K562 (cell line): ENCODE measurements at regions not wholly inside any gene's neighbourhood (a gene's known extent, or its start where the extent isn't known, plus 50 kb on each side); places are given as distances from the start of the nearest gene placed in this dataset.
A peak's percentile ranks its signal among the peaks of the same experiment; 100 is the strongest.

Experiments
- ATAC-seq: fragments of 200-7000 bp; cut with Tn5 transposase; 3 replicates; pipeline ENCODE4 v1.9.1; 2020; ENCODE audit warnings: moderate library complexity
- BruUV-seq: library from RNA; stranded (reverse); fragments of 400-500 nt; replicated peaks from 2 replicates; lab custom pipeline; 2021; lab: Mats Ljungman, UMichigan
- CTCF ChIA-PET: fragments of 300-600 bp; formaldehyde crosslinking; extraction: SDS; loops from one replicate; lab custom pipeline; 2021; ENCODE audit warnings: low intra/inter-chr PET ratio; lab: Yijun Ruan, JAX
- POLR2A ChIA-PET: fragments of 300-600, 350-650 bp; sonication (Branson Sonifier 250); formaldehyde crosslinking; extraction: SDS; loops from one replicate; lab custom pipeline; 2021; ENCODE audit warnings: antibody characterized with exemption, inconsistent platforms; lab: Yijun Ruan, JAX
- DNase-seq, 4 experiments: peaks; one replicate each; pipeline versions ENCODE4 v3.0.0 to v3.0.0-alpha.2; 2011 to 2018; ENCODE audit warnings: low spot score in 3 of 4, mixed read lengths in 3 of 4; ENCODE audit errors: extremely low read depth in 1 of 4
- FAIRE-seq: peaks from 2 replicates; lab custom pipeline; 2011; peaks lifted over from hg19 to GRCh38; lab: Jason Lieb, UNC
- H2AFZ ChIP-seq: 2 replicates; pipeline ENCODE4 v1.6.0; 2011; ENCODE audit warnings: low read depth, low read length, control low read depth, inconsistent platforms
- H3K27ac ChIP-seq: fragments of 200-600 bp; 3 replicates; pipeline ENCODE4 v1.8.0; 2011; ENCODE audit warnings: low read depth, mild to moderate bottlenecking, control low read depth, inconsistent platforms, low read length, moderate library complexity, mixed read lengths; ENCODE audit errors: extremely low read depth
- H3K27me3 ChIP-seq, 2 experiments: fragments of 300-600 bp in 1 of 2; 2 replicates in 1 of 2; 3 replicates in 1 of 2; pipeline versions ENCODE4 v1.6.0 to v1.8.0; 2011; ENCODE audit warnings: inconsistent platforms in 2 of 2, low read length in 2 of 2, mild to moderate bottlenecking in 1 of 2, mixed read lengths in 1 of 2, moderate library complexity in 1 of 2; ENCODE audit not compliant: control insufficient read depth in 2 of 2, insufficient read depth in 2 of 2
- H3K36me3 ChIP-seq: fragments of 300-600 bp; 3 replicates; pipeline ENCODE4 v1.8.0; 2011; ENCODE audit warnings: mild to moderate bottlenecking, low read length, inconsistent platforms; ENCODE audit not compliant: control insufficient read depth, insufficient read depth
- H3K4me1 ChIP-seq, 2 experiments: fragments of 200-600 bp in 1 of 2; replicated peaks in 1 of 2; 2 replicates in 1 of 2; 3 replicates in 1 of 2; pipeline versions ENCODE4 v1.5.1 to v1.8.0; 2011; ENCODE audit warnings: inconsistent platforms in 2 of 2, low read length in 2 of 2, mild to moderate bottlenecking in 1 of 2, mixed read lengths in 1 of 2, moderate library complexity in 1 of 2; ENCODE audit not compliant: control insufficient read depth in 2 of 2, insufficient read depth in 2 of 2
- H3K4me2 ChIP-seq: 2 replicates; pipeline ENCODE4 v1.6.1; 2011; ENCODE audit warnings: low read length, control low read depth, inconsistent platforms, mixed read lengths; ENCODE audit not compliant: insufficient read depth
- H3K4me3 ChIP-seq: fragments of 200-600 bp; sonication (generic), shearing (Covaris generic); 2 replicates; pipeline ENCODE4 v1.5.1; 2016; ENCODE audit warnings: control low read depth, inconsistent platforms
- H3K79me2 ChIP-seq: fragments of 200-600 bp; 3 replicates; pipeline ENCODE4 v1.8.0; 2011; ENCODE audit warnings: low read length, inconsistent platforms; ENCODE audit not compliant: control insufficient read depth, insufficient read depth
- H3K9ac ChIP-seq, 2 experiments: 2 replicates each; pipeline versions ENCODE4 v1.6.0 to v1.6.1; 2011; ENCODE audit warnings: low read depth in 2 of 2, low read length in 2 of 2, control low read depth in 1 of 2, inconsistent platforms in 1 of 2, mild to moderate bottlenecking in 1 of 2, mixed read lengths in 1 of 2; ENCODE audit not compliant: insufficient read depth in 1 of 2
- H3K9me1 ChIP-seq: one replicate; pipeline ENCODE4 v1.6.0; 2011; ENCODE audit warnings: inconsistent platforms, mild to moderate bottlenecking, low read length, moderate library complexity; ENCODE audit not compliant: control insufficient read depth, insufficient read depth
- H3K9me3 ChIP-seq: replicated peaks from 2 replicates; pipeline ENCODE4 v1.5.1; 2011; ENCODE audit warnings: low read depth, low read length, inconsistent platforms; ENCODE audit not compliant: control insufficient read depth, insufficient read depth
- H4K20me1 ChIP-seq: replicated peaks from 2 replicates; pipeline ENCODE4 v1.6.1; 2011; ENCODE audit warnings: low read length, inconsistent platforms, mixed read lengths; ENCODE audit not compliant: control insufficient read depth, insufficient read depth
- CEBPZ ChIP-seq: fragments of 150-350 bp; IDR thresholded peaks from 2 replicates; pipeline ENCODE4 v1.6.1; 2014; ENCODE audit warnings: low read depth, mild to moderate bottlenecking, low read length, borderline replicate concordance
- CREBBP ChIP-seq: IDR thresholded peaks from one replicate; pipeline ENCODE4 v1.6.1; 2012; ENCODE audit warnings: low read depth, mild to moderate bottlenecking, control low read depth, inconsistent platforms, low read length
- DDX20 ChIP-seq: fragments of 450-650 bp; IDR thresholded peaks from 2 replicates; pipeline ENCODE4 v1.6.1; 2016; ENCODE audit warnings: missing genetic modification characterization, low read depth, mild to moderate bottlenecking, missing compliant biosample characterization, moderate library complexity
- EP400 ChIP-seq: fragments of 450-650 bp; IDR thresholded peaks from 2 replicates; pipeline ENCODE4 v1.6.1; 2017; ENCODE audit warnings: antibody characterized with exemption, mild to moderate bottlenecking, moderate library complexity
- GTF2F1 ChIP-seq: IDR thresholded peaks from 2 replicates; pipeline ENCODE4 v1.6.1; 2011; ENCODE audit warnings: low read depth, low read length, improper control_type of control experiment
- KDM5B ChIP-seq: fragments of 200-600 bp; sonication (generic); IDR thresholded peaks from 2 replicates; pipeline ENCODE4 v1.6.1; 2012; ENCODE audit warnings: low read depth, mild to moderate bottlenecking, moderate library complexity, low read length, control low read depth, inconsistent platforms; ENCODE audit not compliant: insufficient replicate concordance
- MAFF ChIP-seq: IDR thresholded peaks from 2 replicates; pipeline ENCODE4 v1.6.1; 2012; ENCODE audit warnings: low read length, improper control_type of control experiment
- MECOM ChIP-seq: fragments of 250-450 bp; sonication (Bioruptor Pico); IDR thresholded peaks from 2 replicates; pipeline ENCODE4 v1.8.0; 2022; ENCODE audit warnings: inconsistent platforms
- NCOR1 ChIP-seq: fragments of 450-650 bp; IDR thresholded peaks from 2 replicates; pipeline ENCODE4 v1.6.1; 2016; ENCODE audit warnings: mild to moderate bottlenecking, moderate library complexity
- PHF21A ChIP-seq: fragments of 450-650 bp; IDR thresholded peaks from 2 replicates; pipeline ENCODE4 v1.6.1; 2017; ENCODE audit warnings: low read depth, borderline replicate concordance
- SAP30 ChIP-seq: fragments of 200-600 bp; sonication (generic); IDR thresholded peaks from 2 replicates; pipeline ENCODE4 v1.6.1; 2012; ENCODE audit warnings: borderline replicate concordance, low read depth, mild to moderate bottlenecking, moderate library complexity, low read length, control low read depth, inconsistent platforms; ENCODE audit not compliant: insufficient read depth, poor library complexity, severe bottlenecking
- SLC30A9 ChIP-seq: fragments of 250-450 bp; sonication (Bioruptor Pico); IDR thresholded peaks from 2 replicates; pipeline ENCODE4 v1.8.0; 2022; ENCODE audit warnings: mild to moderate bottlenecking, moderate library complexity
- SMC3 ChIP-seq: conservative IDR thresholded peaks from 2 replicates; pipeline ENCODE4 v1.6.1; 2011; ENCODE audit warnings: low read depth, low read length, improper control_type of control experiment; ENCODE audit not compliant: insufficient read depth
- ZBTB7A ChIP-seq: IDR thresholded peaks from 2 replicates; pipeline ENCODE4 v1.6.1; 2011; ENCODE audit warnings: low read depth, mild to moderate bottlenecking, low read length, moderate library complexity, borderline replicate concordance; ENCODE audit not compliant: control insufficient read depth
- ZNF436 ChIP-seq: fragments of 250-450, 450-650 bp; sonication (Bioruptor Pico); formaldehyde crosslinking; IDR thresholded peaks from 2 replicates; pipeline ENCODE4 v1.7.0; 2020; ENCODE audit warnings: mild to moderate bottlenecking
- ZNF444 ChIP-seq: fragments of 250-450 bp; sonication (Bioruptor Pico); IDR thresholded peaks from 2 replicates; pipeline ENCODE4 v1.4.0; 2020; ENCODE audit warnings: mild to moderate bottlenecking, moderate library complexity
- ZNF583 ChIP-seq: fragments of 250-450 bp; sonication (Bioruptor Pico); IDR thresholded peaks from 2 replicates; pipeline ENCODE4 v1.4.0; 2020
- ZNF717 ChIP-seq: fragments of 250-450 bp; sonication (Bioruptor Pico); IDR thresholded peaks from 2 replicates; pipeline ENCODE4 v1.5.0; 2021
- WGBS: fragments of 100-300 bp; shearing (Covaris generic); methylation state at CpG from one replicate; pipeline ENCODE4 v1.1.6; 2016; ENCODE audit warnings: low coverage, mixed read lengths; ENCODE audit not compliant: insufficient coverage; ENCODE audit errors: missing lambda C conversion rate; 5-methylcytosine and 5-hydroxymethylcytosine counted together
- in situ Hi-C: fragments of 300-500 bp; cut with MboI; formaldehyde crosslinking; loops from 4 replicates; pipeline ENCODE4 v1.15.0; 2018; ENCODE audit warnings: inconsistent platforms, mixed read lengths
- intact Hi-C: fragments of 100-400 bp; cut with micrococcal nuclease; formaldehyde crosslinking; loops from 2 replicates; pipeline ENCODE4 v1.14.2; 2022

GRCh38 chr12:113565368-113565767 is 93.7 kb upstream of the LHX5 start:
- Histone ChIP-seq H3K9ac (peak overlapping the region in 1 of 2 experiments; percentile 33; a peak in 1 of 4 replicates), H3K9me1 (no peaks in the 10 kb centered on the region), H2AFZ (no peak overlapping the region), H3K4me1 (peaks cover 0 to 6% of the 10 kb centered on the region in 2 experiments; a peak in 2 of 5 replicates), H3K4me3 (no peak overlapping the region), H3K27ac (no peak overlapping the region), H3K4me2 (no peak overlapping the region), H3K27me3 (peaks cover 37 to 68% of the 10 kb centered on the region in 2 experiments), H3K79me2 (no peaks in the 10 kb centered on the region), H4K20me1 (no peaks in the 10 kb centered on the region), H3K9me3 (no peaks in the 10 kb centered on the region), H3K36me3 (no peaks in the 10 kb centered on the region)
- no TSS peak for BruUV-seq
- ATAC-seq, result no peak
- WGBS, result 2% methylated on average over 8 of the region's 8 CpGs
- POLR2A ChIA-PET, result interaction anchor here (0.5 kb wide), 2 partner anchors 37 to 368 kb away, joined by 3 to 4 read pairs; no protein-coding TSS in a partner anchor
- in situ Hi-C loops, result no loop called here
- intact Hi-C loops, result no loop called here
- CTCF ChIA-PET, result no interaction called here
- DNase-seq, result no peak
- FAIRE-seq, result no peak
- TF ChIP-seq ZBTB7A, result no peak
- TF ChIP-seq NCOR1, result no peak
- TF ChIP-seq SAP30, result no peak
- TF ChIP-seq ZNF436 (CRISPR knock-in tag), result no peak
- no peak for TF ChIP-seq SLC30A9 (CRISPR knock-in tag)
- no peak for TF ChIP-seq EP400
- no peak for TF ChIP-seq CEBPZ
- TF ChIP-seq CREBBP, result no peak
- TF ChIP-seq SMC3, result no peak
- TF ChIP-seq ZNF717, result no peak
- TF ChIP-seq ZNF583 (CRISPR knock-in tag), result no peak
- TF ChIP-seq MAFF, result no peak
- TF ChIP-seq PHF21A, result no peak
- TF ChIP-seq DDX20, result no peak
- no peak for TF ChIP-seq GTF2F1
- no peak for TF ChIP-seq ZNF444 (CRISPR knock-in tag)
- TF ChIP-seq KDM5B, result no peak
- no peak for TF ChIP-seq MECOM (CRISPR knock-in tag)
